GM12878 (cell line): ENCODE measurements at regions not wholly inside any gene's neighbourhood (a gene's known extent, or its start where the extent isn't known, plus 50 kb on each side); places are given as distances from the start of the nearest gene placed in this dataset.

Experiments used
- ATAC-seq: fragments of 200-7000 bp; cut with Tn5 transposase; 3 replicates; pipeline ENCODE4 v1.9.1; 2020; ENCODE audit warnings: mild to moderate bottlenecking, moderate library complexity
- BruUV-seq: library from RNA; stranded (reverse); fragments of 400-500 nt; replicated peaks from 2 replicates; lab custom pipeline; 2021; lab: Mats Ljungman, UMichigan
- CTCF ChIA-PET: fragments of 300-600 bp; sonication (Branson Sonifier 250); formaldehyde crosslinking; extraction: SDS; loops from one replicate; lab custom pipeline; 2021; ENCODE audit warnings: inconsistent platforms; lab: Yijun Ruan, JAX
- POLR2A ChIA-PET: fragments of 350-600 bp; formaldehyde crosslinking; extraction: SDS; loops from one replicate; lab custom pipeline; 2021; ENCODE audit warnings: inconsistent platforms; lab: Charles Lee
- RAD21 ChIA-PET: fragments of 300-600 bp; sonication (Branson Sonifier 250); formaldehyde crosslinking; loops from one replicate; lab custom pipeline; 2023; ENCODE audit warnings: antibody characterized with exemption; ENCODE audit not compliant: unreplicated experiment; lab: Charles Lee
- SMC1A ChIA-PET: fragments of 300-600 bp; sonication (Branson Sonifier 250); formaldehyde crosslinking; loops from one replicate; lab custom pipeline; 2023; ENCODE audit not compliant: unreplicated experiment, uncharacterized antibody; lab: Charles Lee
- DNase-seq: peaks from one replicate; pipeline ENCODE4 v3.0.0-alpha.2; 2011; ENCODE audit warnings: low read depth, low spot score
- FAIRE-seq: peaks from 3 replicates; lab custom pipeline; 2011; peaks lifted over from hg19 to GRCh38; lab: Jason Lieb, UNC
- H2AFZ ChIP-seq: 2 replicates; pipeline ENCODE4 v1.6.0; 2011; ENCODE audit warnings: low read depth, low read length, control low read depth; ENCODE audit not compliant: control insufficient read depth
- H3K27ac ChIP-seq: 2 replicates; pipeline ENCODE4 v1.5.1; 2011; ENCODE audit warnings: control low read depth; ENCODE audit not compliant: control insufficient read depth, insufficient read depth
- H3K27me3 ChIP-seq, 2 experiments: replicated peaks in 1 of 2; 2 replicates each; pipeline versions ENCODE4 v1.6.0 to v1.6.1; 2011; ENCODE audit warnings: low read length in 1 of 2; ENCODE audit not compliant: control insufficient read depth in 2 of 2, insufficient read depth in 2 of 2
- H3K36me3 ChIP-seq, 2 experiments: 2 replicates each; pipeline ENCODE4 v1.5.1; 2011; ENCODE audit warnings: low read length in 1 of 2; ENCODE audit not compliant: control insufficient read depth in 2 of 2, insufficient read depth in 2 of 2
- H3K4me1 ChIP-seq: 2 replicates; pipeline ENCODE4 v1.6.1; 2011; ENCODE audit warnings: mild to moderate bottlenecking, low read length, moderate library complexity, mixed read lengths; ENCODE audit not compliant: control insufficient read depth, insufficient read depth
- H3K4me2 ChIP-seq: 2 replicates; pipeline ENCODE4 v1.6.0; 2011; ENCODE audit warnings: control low read depth; ENCODE audit not compliant: control insufficient read depth, insufficient read depth
- H3K4me3 ChIP-seq: fragments of 200-600 bp; sonication (generic); 2 replicates; pipeline ENCODE4 v1.5.1; 2016
- H3K79me2 ChIP-seq: 2 replicates; pipeline ENCODE4 v1.6.0; 2011; ENCODE audit warnings: low read length; ENCODE audit not compliant: control insufficient read depth, insufficient read depth
- H3K9ac ChIP-seq: 2 replicates; pipeline ENCODE4 v1.8.0; 2011; ENCODE audit warnings: low read length, control low read depth, mixed read lengths; ENCODE audit not compliant: control insufficient read depth, insufficient read depth
- H3K9me3 ChIP-seq: replicated peaks from 3 replicates; pipeline ENCODE4 v1.5.1; 2011; ENCODE audit warnings: mild to moderate bottlenecking, low read length; ENCODE audit not compliant: control insufficient read depth, insufficient read depth
- H4K20me1 ChIP-seq: 2 replicates; pipeline ENCODE4 v1.6.0; 2011; ENCODE audit not compliant: control insufficient read depth, insufficient read depth
- BACH1 ChIP-seq: fragments of 450-650 bp; IDR thresholded peaks from 2 replicates; pipeline ENCODE4 v1.6.1; 2017; ENCODE audit warnings: mild to moderate bottlenecking, borderline replicate concordance
- IKZF1 ChIP-seq: fragments of 450-650 bp; conservative IDR thresholded peaks from 2 replicates; pipeline ENCODE4 v1.6.1; 2017; ENCODE audit warnings: antibody characterized with exemption, mild to moderate bottlenecking
- NFIC ChIP-seq: IDR thresholded peaks from 2 replicates; pipeline ENCODE4 v1.6.1; 2012; ENCODE audit warnings: low read depth, mild to moderate bottlenecking, inconsistent platforms, low read length, moderate library complexity
- RAD51 ChIP-seq: fragments of 450-650 bp; IDR thresholded peaks from 2 replicates; pipeline ENCODE4 v1.6.1; 2016; ENCODE audit warnings: moderate library complexity, mild to moderate bottlenecking, inconsistent platforms
- RBBP5 ChIP-seq: fragments of 200-600 bp; sonication (generic); conservative IDR thresholded peaks from 2 replicates; pipeline ENCODE4 v1.6.1; 2016
- RELA ChIP-seq: fragments of 450-650 bp; IDR thresholded peaks from 2 replicates; pipeline ENCODE4 v1.8.0; 2014; ENCODE audit warnings: borderline replicate concordance; ENCODE audit not compliant: partially characterized antibody
- SIX5 ChIP-seq: IDR thresholded peaks from 2 replicates; pipeline ENCODE4 v1.6.1; 2011; ENCODE audit warnings: mild to moderate bottlenecking, low read depth, low read length, moderate library complexity; ENCODE audit not compliant: severe bottlenecking
- WGBS: methylation state at CpG from one replicate; pipeline ENCODE4 v1.1.6; 2016; ENCODE audit warnings: low lambda C conversion rate; ENCODE audit not compliant: insufficient replicate concordance, insufficient coverage; ENCODE audit errors: missing lambda C conversion rate; 5-methylcytosine and 5-hydroxymethylcytosine counted together
- in situ Hi-C: fragments of 300-500 bp; cut with MboI; formaldehyde crosslinking; loops from 9 replicates; pipeline ENCODE4 v1.14.3; 2018; ENCODE audit warnings: mixed read lengths
- intact Hi-C: fragments of 100-400 bp; cut with micrococcal nuclease; formaldehyde crosslinking; loops from one replicate; pipeline ENCODE4 v1.14.2; 2022; ENCODE audit not compliant: unreplicated experiment
- TF ChIP-seq, protein P1 (sequence below): fragments of 450-650 bp; IDR thresholded peaks from 2 replicates; pipeline ENCODE4 v1.6.1; 2017; ENCODE audit warnings: mild to moderate bottlenecking, moderate library complexity
- TF ChIP-seq, protein P2 (sequence below): fragments of 450-650 bp; IDR thresholded peaks from 2 replicates; pipeline ENCODE4 v1.6.1; 2017; ENCODE audit warnings: low read depth, mild to moderate bottlenecking, moderate library complexity

DNA sequence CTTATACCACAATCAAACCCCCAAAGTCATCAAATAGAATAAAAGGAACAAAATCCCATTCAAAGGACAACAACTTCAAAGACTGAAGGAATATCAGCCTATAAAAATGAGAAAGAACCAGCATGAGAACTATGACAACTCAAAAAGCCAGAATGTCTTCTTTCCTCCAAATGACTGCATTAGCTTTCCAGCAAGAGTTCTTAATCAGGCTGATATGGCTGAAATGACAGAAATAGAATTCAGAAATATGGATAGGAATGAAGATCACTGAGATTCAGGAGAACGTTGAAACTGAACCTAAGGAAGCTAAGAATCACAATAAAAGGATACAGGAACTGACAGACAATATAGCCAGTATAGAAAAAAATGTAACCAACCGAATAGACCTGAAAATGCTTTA, 109.5 kb downstream of the SINHCAF start (continued):
- TF ChIP-seq, protein P1, sequence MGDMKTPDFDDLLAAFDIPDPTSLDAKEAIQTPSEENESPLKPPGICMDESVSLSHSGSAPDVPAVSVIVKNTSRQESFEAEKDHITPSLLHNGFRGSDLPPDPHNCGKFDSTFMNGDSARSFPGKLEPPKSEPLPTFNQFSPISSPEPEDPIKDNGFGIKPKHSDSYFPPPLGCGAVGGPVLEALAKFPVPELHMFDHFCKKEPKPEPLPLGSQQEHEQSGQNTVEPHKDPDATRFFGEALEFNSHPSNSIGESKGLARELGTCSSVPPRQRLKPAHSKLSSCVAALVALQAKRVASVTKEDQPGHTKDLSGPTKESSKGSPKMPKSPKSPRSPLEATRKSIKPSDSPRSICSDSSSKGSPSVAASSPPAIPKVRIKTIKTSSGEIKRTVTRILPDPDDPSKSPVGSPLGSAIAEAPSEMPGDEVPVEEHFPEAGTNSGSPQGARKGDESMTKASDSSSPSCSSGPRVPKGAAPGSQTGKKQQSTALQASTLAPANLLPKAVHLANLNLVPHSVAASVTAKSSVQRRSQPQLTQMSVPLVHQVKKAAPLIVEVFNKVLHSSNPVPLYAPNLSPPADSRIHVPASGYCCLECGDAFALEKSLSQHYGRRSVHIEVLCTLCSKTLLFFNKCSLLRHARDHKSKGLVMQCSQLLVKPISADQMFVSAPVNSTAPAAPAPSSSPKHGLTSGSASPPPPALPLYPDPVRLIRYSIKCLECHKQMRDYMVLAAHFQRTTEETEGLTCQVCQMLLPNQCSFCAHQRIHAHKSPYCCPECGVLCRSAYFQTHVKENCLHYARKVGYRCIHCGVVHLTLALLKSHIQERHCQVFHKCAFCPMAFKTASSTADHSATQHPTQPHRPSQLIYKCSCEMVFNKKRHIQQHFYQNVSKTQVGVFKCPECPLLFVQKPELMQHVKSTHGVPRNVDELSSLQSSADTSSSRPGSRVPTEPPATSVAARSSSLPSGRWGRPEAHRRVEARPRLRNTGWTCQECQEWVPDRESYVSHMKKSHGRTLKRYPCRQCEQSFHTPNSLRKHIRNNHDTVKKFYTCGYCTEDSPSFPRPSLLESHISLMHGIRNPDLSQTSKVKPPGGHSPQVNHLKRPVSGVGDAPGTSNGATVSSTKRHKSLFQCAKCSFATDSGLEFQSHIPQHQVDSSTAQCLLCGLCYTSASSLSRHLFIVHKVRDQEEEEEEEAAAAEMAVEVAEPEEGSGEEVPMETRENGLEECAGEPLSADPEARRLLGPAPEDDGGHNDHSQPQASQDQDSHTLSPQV: no peak
- TF ChIP-seq SIX5 (no peak), RBBP5 (no peak), NFIC (no peak), RAD51 (no peak)

DNA sequence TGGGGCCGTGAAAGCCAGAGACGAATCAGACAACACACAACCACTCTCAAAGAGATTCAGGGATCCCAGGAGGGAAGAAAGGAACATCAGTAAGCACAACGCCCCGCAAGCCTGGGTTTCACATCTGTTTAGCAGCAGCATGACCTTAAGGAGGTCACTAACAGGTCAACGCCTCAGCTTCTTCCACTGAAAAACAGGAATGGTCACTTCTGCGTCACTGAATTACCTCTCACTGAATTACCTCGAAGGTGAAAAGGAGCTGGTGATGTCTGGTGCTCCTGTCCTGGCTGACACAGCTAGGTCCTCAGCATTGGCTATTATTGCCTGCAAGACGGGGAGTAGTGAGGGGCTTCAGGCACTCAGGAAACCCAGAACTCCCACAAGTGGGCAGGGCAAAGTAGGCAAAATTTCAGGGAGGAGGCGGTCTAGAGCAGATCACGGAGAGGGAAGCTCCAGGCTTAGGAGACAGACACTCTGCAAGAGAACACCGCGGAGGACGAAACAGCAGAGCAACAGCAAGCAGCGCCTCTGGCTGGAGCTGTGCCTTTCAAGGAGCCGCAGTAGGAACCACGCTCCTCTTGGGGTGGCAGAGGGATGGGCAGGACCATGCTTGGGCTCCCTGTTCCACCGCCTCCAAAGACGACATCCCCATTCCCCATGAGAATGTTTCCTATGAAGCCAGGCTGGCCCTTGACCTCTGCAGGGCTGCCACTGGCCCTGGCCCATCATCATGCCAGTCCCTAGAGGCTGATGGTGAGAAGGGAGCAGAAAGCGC, 108.4 kb downstream of the SINHCAF start:
- ChIA-PET CTCF (interaction anchor here (1.1 kb wide), 1 partner anchor 370 kb away, joined by 3 read pairs; no protein-coding TSS in a partner anchor), SMC1A (interaction anchor here (1.2 kb wide), 1 partner anchor 9 kb away, joined by 3 read pairs; no protein-coding TSS in a partner anchor), POLR2A (no interaction called here), RAD21 (no interaction called here)
- Histone ChIP-seq H3K79me2 (no peaks in the 10 kb centered on the region), H3K36me3 (no peaks in the 10 kb centered on the region), H3K4me1 (no peaks in the 10 kb centered on the region), H3K27me3 (no peaks in the 10 kb centered on the region; a peak in 2 of 4 replicates), H3K4me3 (no peak overlapping the region), H3K9me3 (no peaks in the 10 kb centered on the region), H3K4me2 (no peak overlapping the region), H2AFZ (no peak overlapping the region), H3K9ac (no peak overlapping the region), H3K27ac (no peak overlapping the region), H4K20me1 (no peaks in the 10 kb centered on the region)
- intact Hi-C loops (no loop called here), in situ Hi-C loops (no loop called here)
- FAIRE-seq: no peak
- WGBS: 49% methylated on average over 19 of the region's 19 CpGs
- TF ChIP-seq RELA (no peak), BACH1 (no peak), IKZF1 (no peak)
- TF ChIP-seq, protein P2, sequence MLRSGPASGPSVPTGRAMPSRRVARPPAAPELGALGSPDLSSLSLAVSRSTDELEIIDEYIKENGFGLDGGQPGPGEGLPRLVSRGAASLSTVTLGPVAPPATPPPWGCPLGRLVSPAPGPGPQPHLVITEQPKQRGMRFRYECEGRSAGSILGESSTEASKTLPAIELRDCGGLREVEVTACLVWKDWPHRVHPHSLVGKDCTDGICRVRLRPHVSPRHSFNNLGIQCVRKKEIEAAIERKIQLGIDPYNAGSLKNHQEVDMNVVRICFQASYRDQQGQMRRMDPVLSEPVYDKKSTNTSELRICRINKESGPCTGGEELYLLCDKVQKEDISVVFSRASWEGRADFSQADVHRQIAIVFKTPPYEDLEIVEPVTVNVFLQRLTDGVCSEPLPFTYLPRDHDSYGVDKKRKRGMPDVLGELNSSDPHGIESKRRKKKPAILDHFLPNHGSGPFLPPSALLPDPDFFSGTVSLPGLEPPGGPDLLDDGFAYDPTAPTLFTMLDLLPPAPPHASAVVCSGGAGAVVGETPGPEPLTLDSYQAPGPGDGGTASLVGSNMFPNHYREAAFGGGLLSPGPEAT: no peak
- no TSS peak for BruUV-seq
- no peak for ATAC-seq
- no peak for DNase-seq
